Inflammatory macrophage treated with lipopolysaccharide for 4 hours (primary cell): ENCODE measurements at regions not wholly inside any gene's neighbourhood (a gene's known extent, or its start where the extent isn't known, plus 50 kb on each side); places are given as distances from the start of the nearest gene placed in this dataset.
A peak's percentile ranks its signal among the peaks of the same experiment; 100 is the strongest.

Source experiments
- DNase-seq: peaks from one replicate; pipeline ENCODE4 v3.0.0-alpha.2; 2020

DNA sequence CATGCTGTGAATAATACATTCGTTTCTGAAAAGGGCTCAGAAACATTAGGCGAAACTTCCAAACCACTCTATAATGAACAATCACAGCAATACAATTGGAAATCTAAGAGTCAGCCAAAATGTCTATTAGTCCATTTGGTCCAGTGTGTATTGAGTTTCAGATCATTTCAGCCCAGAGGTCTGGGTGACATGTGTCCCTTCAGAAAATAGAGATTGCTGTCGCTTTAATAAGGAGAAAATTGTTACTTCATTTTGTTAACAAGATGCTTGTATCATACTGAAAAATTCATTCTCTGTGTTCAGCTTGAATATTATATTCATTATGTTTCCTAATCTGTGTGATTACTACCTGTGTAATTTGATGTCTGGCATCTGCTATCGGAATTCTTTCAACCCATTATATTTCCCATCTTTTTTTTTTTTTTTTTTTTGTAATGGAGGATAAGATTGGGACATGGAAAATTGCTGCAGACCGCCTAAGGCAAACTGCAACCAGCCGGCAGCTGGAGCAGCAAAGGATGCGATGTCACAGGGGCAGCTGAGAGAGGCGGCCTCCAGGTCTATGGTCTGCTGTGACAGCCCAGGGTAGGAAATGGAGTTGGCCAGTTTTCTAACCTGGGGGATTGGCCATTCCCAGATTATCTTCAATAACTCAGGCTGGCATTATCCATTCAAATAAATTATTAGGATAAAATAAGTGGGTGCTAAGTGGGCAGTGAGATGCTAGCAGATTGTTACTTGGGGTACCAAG, 170.9 kb upstream of the NPVF start:
- DNase-seq: no peak

DNA sequence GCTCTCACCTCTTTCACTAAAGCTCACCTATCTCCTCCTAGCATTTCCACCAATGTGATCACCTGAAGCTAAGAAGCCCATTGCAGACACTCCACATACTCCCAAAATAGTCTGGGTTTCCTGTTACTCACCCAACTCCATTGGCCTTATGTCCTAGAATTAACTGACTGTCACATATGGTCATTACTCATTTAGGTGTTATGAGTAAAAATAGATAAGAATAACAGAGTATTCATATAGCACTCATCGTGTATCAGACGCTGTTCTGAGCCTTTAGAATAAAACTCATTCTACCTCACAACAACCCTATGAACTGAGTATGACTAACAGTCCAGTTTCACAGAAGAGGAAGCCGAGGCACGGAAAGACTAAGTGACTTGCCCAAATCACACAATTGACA, 174.2 kb upstream of the NPVF start:
- no peak for DNase-seq

DNA sequence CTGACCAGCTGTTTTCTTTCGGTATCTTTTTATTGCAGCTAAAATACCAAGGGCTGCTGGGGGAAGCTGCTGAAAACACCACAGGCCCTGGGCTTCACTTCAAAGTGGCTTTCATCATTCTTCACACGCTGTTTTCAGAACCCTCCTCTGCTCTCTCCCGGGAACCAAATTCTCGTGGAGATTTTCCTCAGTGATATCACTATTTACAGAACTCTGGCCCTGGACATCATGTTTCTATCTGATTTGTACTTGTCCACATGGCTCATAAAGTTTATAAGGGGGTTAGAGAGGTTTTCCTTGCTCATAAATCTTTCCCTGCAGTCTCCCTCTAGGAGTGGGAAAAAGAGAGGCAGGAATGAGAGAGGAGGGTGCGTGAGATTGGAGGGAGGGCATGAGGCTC, 177.4 kb upstream of the NPVF start:
- no peak for DNase-seq

DNA sequence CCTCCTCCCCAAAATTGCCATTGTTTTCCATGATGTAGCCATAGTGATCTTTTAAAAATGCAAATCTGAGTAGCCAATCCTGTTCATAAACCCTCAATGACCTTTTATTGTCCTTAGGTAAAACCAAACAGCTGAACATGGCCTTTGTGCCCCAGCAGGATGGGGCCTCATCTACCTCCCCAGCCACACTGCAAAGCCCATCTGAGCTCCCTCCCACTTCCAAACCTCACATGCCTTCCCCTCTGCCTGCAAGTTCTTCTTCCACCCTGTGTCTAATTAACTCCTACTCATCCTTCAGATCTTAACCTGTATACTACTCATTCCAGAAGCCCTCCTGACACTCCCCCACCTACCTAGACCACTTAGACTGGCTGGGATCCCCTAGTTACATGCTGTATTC, 178.8 kb upstream of the NPVF start:
- no peak for DNase-seq

DNA sequence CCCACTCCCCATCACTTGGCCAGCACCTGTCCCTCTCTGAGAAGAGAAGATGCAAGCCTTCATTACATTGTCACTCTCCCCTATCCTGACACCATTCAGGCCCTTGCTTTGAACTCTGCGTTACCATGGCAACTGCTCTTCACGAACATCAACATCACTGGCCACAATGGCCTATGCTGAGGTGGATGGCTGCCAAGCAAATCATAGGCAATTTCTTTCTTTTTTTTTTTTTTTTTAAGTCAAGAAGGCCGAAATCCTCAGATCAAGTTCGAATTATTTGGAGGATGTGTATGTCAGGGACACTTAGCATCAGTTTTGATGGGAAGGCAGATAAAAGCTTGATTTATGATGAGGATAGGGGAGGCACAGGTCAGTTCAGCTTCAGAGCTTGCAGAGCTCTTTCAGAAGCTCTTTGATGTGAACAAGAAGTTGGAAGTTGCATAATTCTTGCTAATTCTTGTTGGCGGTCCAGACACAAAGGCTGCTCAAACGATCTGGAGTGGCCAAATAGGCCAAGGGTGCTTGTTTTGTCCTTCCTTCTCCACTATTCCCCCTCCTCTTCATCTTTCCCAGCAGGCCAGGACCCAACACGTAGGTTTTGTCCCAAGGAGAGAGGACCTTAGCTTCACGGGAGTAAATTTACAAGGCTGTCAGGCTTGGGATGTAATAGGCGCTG, 179.9 kb upstream of the NPVF start:
- no peak for DNase-seq

DNA sequence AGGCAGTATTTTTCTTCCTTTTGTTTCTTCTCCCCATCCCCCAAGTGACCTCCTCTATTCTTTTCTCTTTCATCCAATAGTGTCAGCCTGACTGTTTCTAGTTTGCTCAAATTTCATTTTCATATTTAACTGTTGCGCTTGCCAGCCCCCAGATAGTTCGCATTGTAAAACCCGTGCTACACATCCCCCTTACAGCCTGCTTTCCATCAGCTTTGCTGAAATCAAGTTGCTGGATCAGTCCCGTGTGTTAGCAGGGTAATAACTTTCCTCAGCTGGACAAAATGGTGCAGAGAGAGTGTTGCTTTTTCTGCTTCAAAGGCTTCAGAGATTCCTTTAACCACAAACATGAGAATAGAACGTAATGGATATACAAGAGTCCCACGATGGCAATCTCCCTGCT, 180.6 kb upstream of the NPVF start:
- DNase-seq: no peak

DNA sequence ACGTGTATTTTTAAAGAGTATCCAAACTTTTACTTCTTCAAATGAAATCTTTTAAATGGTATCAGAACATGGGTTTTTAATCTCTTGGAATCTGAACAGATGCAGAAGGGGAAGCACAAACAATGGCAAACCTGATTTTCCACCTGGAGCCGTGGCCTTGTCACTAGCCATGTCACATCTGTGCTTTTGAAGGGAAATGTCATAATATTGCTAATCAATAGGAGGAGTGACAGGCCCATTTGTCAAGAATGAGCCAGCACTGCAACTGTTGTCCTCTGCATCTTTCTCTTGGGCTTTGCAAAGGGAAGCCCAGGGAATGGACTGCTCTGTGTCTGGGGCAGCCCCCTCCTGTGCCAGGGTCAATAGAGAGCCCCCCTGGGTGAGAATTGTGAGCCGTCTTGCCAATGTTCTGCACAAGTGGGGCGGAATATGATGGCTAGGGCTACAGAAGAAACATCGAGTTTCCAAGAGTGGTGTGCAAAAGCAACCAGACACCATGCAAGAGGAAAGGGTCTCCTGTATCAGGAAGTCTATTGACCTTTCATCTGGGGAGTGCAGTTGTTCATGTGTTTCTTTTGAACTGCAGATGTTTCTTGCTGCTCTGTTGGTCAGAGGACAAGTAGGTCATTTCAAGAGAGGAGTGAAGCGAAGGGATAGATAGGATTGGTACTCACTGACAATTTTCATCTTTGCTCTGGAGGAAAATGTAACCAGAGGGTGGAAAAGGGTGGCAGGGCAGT, 181.8 kb upstream of the NPVF start:
- no peak for DNase-seq

DNA sequence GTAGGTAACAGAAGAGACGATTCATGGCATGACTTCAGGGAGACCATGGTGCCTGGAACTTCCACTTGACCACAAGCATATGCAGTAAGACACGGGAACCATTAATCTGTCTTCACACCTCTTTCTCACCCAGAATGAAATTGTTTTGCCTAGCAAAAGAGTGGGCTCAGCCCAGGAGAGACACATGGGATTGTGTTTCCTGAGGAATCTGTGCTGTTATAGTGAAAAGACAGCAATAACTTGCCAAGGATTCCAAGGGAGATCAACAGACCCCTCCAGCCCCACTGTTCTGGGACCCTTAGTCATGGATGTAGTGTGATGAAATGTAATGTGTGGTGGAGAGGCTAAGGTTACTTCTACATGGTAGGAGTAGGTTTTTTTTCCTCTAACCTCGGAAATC, 192.5 kb upstream of the NPVF start:
- DNase-seq: no peak

DNA sequence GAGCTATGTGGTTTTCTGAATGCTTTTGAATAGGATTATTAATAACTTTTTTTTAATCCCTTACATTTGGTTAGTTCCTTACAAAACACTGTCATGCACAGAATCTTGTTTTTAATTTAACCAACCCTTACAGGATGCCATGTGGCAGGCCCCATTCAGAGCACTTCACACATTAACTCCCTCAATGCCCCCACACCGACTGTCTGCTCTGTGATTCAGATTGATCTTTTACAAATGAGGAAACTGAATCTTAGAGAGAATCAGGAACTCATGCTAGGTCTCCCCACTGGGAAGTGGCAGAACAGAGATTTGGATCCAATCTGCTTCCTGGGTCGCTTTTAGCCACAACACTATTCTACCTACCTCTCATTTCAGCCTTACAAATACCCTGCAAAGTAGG, 195.8 kb upstream of the NPVF start:
- no peak for DNase-seq

DNA sequence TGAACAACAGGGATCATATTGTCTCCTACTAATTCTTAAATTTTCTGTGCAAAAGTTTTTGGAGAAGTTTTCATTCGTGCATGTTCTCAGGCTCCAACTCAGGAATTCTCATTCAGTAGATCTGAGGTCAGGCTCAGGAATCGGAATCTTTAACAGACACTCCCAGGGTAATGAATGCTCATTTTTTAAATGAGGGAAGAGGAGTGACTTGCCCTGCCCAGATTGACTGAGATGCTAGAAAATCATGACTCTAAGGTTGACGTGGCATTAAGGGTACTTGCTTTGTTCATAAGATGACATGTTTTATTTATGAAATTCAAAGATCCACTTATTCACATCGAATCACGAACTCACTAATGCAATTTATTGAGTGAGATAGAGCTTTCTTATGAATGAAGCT, 196.6 kb upstream of the NPVF start:
- no peak for DNase-seq

DNA sequence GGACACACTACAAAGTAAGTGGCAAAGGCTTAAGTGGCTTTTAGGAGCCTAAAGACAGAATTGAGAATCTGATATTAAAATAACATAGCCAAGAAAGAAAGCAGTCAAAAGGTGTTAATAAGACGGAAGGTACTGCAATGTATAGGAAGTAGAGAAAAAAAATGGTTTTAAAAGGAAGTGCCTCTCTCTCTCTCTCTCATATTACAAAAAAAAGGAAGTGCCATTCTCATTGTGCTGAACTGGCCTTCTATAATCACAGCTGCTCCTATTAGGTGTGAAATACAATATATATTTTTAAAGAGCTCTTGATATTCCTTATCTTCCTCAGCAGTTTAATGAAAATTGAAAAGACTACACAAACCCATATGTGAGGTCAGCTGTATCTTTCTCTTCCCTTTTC, 199.4 kb upstream of the NPVF start:
- peak; percentile 8 for DNase-seq

DNA sequence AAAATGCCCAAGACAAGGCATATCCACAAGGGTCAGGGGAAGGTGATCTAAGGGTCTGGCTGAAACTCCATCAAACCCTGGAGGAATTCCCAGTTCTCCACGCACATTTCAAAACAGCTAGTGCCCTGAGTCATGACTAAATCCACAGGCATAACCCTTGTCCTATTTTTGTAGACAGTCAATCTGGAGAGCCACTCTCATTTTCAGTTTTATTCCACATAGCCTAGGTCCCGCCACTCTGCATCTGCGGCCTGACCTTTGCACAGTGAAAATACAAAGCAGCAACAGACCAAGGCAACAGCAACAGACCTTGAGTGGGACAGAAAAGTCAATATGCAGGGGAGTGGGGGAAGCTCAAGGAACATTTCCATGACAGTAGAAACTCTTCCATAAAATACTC, 201.4 kb upstream of the NPVF start:
- no peak for DNase-seq

DNA sequence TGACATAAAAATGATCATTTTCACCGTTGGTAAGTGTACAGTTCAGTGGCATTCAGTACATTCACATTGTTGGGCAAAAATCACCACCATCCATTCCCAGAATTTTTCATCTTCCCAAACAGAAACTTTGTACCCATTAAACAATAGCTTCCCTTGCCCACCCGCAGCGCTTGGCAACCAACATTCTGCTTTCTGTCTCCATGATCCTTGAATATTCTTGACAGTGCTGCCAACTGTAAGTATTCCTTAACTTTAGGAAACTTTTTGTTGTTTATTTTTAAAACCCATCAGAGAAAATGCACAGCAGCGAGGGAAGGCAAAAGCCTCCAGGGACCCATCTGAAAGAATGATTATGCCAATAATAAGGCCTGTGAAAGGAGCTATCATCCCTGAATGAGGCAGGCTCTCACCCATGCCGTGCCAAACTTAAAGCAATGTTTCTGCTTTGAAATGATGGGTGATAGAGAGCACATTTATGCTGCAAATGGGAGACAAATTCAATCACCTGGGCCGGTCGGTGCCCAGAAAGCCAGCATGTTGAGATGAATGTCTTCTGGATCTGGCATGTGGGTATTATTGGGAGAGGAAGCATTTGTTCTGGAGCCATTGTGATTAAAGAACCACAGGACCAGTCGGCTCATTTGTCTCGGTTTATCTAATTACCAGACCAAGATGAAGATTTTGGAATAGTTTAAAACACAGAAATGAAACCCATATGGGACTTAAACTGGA, 202.1 kb upstream of the NPVF start:
- DNase-seq: no peak

DNA sequence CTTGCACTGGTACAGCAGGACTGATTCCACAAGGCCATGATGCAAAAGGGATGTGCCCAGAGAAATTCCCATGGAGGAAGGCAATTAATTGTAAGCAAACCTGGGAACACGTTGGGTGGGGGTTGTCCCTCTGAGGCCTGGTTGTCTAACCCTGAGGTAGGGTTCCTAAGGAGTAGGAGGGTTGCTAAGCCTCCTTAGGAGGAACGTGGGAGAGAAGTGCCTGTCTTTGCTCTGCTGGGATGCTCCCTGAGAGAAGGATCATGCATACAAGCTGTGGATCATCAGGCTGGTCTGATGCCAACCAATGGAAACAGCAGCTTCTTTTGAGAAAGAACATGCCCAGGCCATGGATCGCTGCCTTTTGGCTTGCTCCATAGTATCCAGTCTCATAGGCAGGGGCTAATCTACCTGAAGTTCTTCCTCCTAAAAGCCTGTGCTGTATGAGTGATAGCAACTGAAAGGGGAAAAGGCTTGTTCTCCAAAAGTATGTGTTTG, 203.7 kb upstream of the NPVF start:
- DNase-seq: no peak

DNA sequence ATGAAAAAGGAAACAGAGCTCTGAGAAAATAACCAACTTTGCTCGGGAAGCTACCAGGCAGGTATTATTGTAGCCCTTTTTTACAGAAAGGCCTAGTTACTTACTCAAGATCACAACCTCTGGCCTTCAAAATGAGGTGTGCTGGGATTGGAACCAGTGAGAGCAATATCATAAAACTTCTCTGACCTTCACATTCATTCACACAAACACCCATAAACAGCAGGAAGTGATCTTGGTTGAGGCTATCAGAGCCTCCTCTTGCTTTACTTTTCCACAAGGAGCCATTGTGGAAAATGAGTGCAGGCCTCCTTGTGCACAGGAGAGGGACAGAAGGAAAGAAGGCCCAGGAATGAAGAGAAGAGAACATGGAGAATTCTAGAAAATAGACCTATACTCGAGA, 204.5 kb upstream of the NPVF start:
- no peak for DNase-seq

DNA sequence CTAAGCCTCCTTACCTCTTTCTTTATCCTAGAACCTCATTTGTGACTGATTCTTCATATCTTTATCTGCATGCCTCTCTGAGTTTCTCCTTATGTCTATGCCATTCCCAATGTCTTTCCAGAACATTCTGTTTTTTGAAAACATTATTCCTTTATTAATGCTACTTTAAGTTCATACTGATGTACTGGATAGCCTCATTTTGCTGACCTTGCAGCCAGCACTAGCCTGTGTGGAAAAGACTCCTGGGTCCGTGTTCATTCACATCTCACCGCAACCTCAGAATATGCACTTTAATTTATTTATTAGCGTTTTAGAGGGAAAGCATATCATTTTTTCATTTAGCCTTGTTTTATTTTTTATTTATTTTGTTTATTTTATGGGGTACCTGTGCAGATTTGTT, 208.1 kb upstream of the NPVF start:
- DNase-seq: no peak

DNA sequence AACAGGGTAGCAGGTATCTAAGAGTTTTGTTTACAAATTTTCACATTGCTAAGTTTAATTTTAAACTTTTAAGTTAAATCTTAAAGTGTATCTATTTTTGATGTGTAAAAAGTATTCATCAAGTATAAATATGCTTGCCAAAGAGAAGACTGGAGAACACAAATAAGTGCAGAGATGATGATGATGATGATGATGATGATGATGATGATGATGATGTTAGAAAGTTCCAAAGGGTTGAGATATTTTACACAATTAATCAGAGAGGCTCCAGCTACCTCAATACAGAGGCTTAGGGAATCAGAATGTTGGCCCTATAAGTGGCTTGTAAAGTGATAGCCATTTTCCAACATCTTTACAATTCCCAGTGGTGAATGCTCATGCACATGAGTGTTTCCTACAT, 209.0 kb upstream of the NPVF start:
- DNase-seq: no peak

DNA sequence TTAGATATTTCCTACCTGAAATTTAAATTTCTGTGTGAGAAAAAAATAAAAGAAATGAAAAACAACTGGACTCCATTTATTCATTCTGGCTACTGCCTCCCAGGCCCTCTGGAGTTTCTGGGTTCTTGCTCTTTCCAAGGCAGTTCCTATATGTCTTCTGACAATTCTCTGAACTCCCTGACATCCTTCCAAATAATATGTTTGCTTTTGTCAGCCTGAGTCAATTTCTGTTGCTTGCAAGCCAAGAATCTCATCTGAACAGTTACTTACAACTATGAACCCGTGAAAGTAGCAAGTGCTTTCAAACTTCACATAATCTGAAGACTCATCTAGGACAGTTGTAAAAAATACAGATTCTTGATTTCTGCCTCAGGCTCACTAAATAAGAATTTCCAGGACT, 216.7 kb upstream of the NPVF start:
- DNase-seq: no peak

DNA sequence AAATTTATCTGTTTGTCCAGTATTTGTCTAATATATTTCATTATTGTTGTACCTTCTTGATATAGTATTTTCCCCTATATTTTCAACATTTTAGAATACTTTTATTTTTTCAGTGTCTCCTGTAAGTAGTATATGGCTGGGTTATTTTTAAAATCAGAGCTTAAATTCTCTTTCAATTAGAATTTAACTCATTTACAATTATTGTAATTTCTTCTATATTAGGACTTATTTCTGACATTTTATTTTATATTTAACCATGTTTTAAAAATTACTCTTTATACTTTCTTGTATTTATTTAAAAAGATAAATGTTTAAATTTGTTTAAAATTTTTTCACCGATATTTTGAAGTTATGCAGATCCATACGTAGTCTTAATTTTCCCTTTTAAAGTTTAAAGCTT, 220.0 kb upstream of the NPVF start:
- DNase-seq: no peak

DNA sequence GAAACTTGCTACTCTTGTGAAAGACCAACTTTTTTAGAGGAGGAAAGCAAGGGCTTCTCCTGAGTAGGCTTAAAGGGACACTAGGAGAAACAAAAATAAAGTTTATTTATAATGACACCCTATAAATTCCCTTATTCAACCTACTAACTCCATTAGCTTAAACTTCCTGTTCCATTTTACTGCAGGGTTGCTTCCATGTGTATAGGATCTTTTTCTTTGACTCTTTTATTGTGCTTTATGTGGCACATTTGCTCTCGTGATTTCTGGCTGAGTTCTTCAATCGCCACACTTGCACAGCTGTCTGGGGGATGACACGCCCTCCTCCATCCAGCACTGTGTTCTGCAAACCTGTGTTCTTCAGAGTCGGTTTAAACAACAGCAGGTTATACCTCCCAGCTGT, 225.7 kb upstream of the NPVF start:
- DNase-seq: no peak

DNA sequence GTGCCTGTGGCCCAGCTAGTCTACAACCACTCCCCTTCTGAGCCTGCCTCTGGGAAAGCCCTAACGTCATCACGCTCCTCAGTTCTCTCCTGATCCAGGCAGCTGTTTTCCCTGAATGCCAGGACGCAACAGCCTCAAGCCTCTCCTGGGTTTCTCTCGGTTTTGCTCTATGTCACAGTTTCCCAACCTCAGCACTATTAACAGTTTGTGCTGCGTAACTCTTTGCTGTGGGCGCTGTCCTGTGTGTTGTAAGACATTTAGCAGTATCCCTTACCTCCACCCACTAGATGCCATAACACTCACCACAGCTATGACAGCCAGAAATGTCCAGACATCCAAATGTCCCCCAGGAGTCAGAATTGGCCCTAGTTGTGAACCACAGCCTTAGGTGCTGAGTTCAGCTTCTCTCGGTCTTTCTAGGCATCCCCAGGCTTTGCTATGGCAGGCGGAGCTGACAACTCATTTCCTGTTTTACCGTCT, 226.3 kb upstream of the NPVF start:
- peak; percentile 15 for DNase-seq

DNA sequence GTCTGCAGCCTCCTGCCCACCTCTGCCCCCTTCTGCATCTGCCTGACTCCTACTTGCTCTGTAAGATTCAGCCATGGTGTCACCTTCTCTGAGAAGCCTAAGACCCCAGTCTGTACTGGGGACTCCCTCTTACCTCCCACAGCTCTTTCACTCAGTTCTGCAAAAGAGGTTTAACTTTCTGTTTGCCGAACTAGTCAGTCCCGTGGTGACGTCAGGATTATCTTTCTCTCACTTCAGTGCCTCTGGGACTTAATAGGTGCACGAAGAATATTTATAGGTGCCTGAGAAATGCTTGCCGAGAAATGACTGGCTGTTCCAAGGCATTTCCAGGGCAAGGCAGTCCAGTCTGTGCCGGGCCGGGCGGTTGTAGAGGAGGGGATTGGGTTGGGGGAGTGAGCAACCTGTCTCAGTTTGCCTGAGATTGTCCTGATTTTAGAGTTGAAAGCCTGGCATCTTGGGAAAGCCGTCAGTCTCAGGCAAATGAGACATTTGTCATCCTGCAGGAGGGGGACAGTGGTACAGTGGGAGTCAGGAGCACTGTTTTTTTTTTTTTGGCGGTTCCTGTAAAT, 227.5 kb upstream of the NPVF start:
- no peak for DNase-seq
